GM12878 (cell line): ENCODE measurements at regions not wholly inside any gene's neighbourhood (a gene's known extent, or its start where the extent isn't known, plus 50 kb on each side); places are given as distances from the start of the nearest gene placed in this dataset.

Source experiments
- ATAC-seq: fragments of 200-7000 bp; cut with Tn5 transposase; 3 replicates; pipeline ENCODE4 v1.9.1; 2020; ENCODE audit warnings: mild to moderate bottlenecking, moderate library complexity
- BruUV-seq: library from RNA; stranded (reverse); fragments of 400-500 nt; replicated peaks from 2 replicates; lab custom pipeline; 2021; lab: Mats Ljungman, UMichigan
- CTCF ChIA-PET: fragments of 300-600 bp; sonication (Branson Sonifier 250); formaldehyde crosslinking; extraction: SDS; loops from one replicate; lab custom pipeline; 2021; ENCODE audit warnings: inconsistent platforms; lab: Yijun Ruan, JAX
- POLR2A ChIA-PET: fragments of 350-600 bp; formaldehyde crosslinking; extraction: SDS; loops from one replicate; lab custom pipeline; 2021; ENCODE audit warnings: inconsistent platforms; lab: Charles Lee
- RAD21 ChIA-PET: fragments of 300-600 bp; sonication (Branson Sonifier 250); formaldehyde crosslinking; loops from one replicate; lab custom pipeline; 2023; ENCODE audit warnings: antibody characterized with exemption; ENCODE audit not compliant: unreplicated experiment; lab: Charles Lee
- SMC1A ChIA-PET: fragments of 300-600 bp; sonication (Branson Sonifier 250); formaldehyde crosslinking; loops from one replicate; lab custom pipeline; 2023; ENCODE audit not compliant: unreplicated experiment, uncharacterized antibody; lab: Charles Lee
- DNase-seq: peaks from one replicate; pipeline ENCODE4 v3.0.0-alpha.2; 2011; ENCODE audit warnings: low read depth, low spot score
- FAIRE-seq: peaks from 3 replicates; lab custom pipeline; 2011; peaks lifted over from hg19 to GRCh38; lab: Jason Lieb, UNC
- H2AFZ ChIP-seq: 2 replicates; pipeline ENCODE4 v1.6.0; 2011; ENCODE audit warnings: low read depth, low read length, control low read depth; ENCODE audit not compliant: control insufficient read depth
- H3K27ac ChIP-seq: 2 replicates; pipeline ENCODE4 v1.5.1; 2011; ENCODE audit warnings: control low read depth; ENCODE audit not compliant: control insufficient read depth, insufficient read depth
- H3K27me3 ChIP-seq, 2 experiments: replicated peaks in 1 of 2; 2 replicates each; pipeline versions ENCODE4 v1.6.0 to v1.6.1; 2011; ENCODE audit warnings: low read length in 1 of 2; ENCODE audit not compliant: control insufficient read depth in 2 of 2, insufficient read depth in 2 of 2
- H3K36me3 ChIP-seq, 2 experiments: 2 replicates each; pipeline ENCODE4 v1.5.1; 2011; ENCODE audit warnings: low read length in 1 of 2; ENCODE audit not compliant: control insufficient read depth in 2 of 2, insufficient read depth in 2 of 2
- H3K4me1 ChIP-seq: 2 replicates; pipeline ENCODE4 v1.6.1; 2011; ENCODE audit warnings: mild to moderate bottlenecking, low read length, moderate library complexity, mixed read lengths; ENCODE audit not compliant: control insufficient read depth, insufficient read depth
- H3K4me2 ChIP-seq: 2 replicates; pipeline ENCODE4 v1.6.0; 2011; ENCODE audit warnings: control low read depth; ENCODE audit not compliant: control insufficient read depth, insufficient read depth
- H3K4me3 ChIP-seq: fragments of 200-600 bp; sonication (generic); 2 replicates; pipeline ENCODE4 v1.5.1; 2016
- H3K79me2 ChIP-seq: 2 replicates; pipeline ENCODE4 v1.6.0; 2011; ENCODE audit warnings: low read length; ENCODE audit not compliant: control insufficient read depth, insufficient read depth
- H3K9ac ChIP-seq: 2 replicates; pipeline ENCODE4 v1.8.0; 2011; ENCODE audit warnings: low read length, control low read depth, mixed read lengths; ENCODE audit not compliant: control insufficient read depth, insufficient read depth
- H3K9me3 ChIP-seq: replicated peaks from 3 replicates; pipeline ENCODE4 v1.5.1; 2011; ENCODE audit warnings: mild to moderate bottlenecking, low read length; ENCODE audit not compliant: control insufficient read depth, insufficient read depth
- H4K20me1 ChIP-seq: 2 replicates; pipeline ENCODE4 v1.6.0; 2011; ENCODE audit not compliant: control insufficient read depth, insufficient read depth
- CHD1 ChIP-seq: IDR thresholded peaks from 2 replicates; pipeline ENCODE4 v1.6.1; 2012; ENCODE audit warnings: low read depth, low read length, improper control_type of control experiment
- FOXM1 ChIP-seq: IDR thresholded peaks from 2 replicates; pipeline ENCODE4 v1.6.1; 2012; ENCODE audit warnings: low read depth, mild to moderate bottlenecking, inconsistent platforms, low read length, moderate library complexity
- GATAD2B ChIP-seq: fragments of 450-650 bp; conservative IDR thresholded peaks from 2 replicates; pipeline ENCODE4 v1.6.1; 2017; ENCODE audit warnings: low read depth, mild to moderate bottlenecking, moderate library complexity
- HDAC2 ChIP-seq: fragments of 200-600 bp; sonication (generic); IDR thresholded peaks from 2 replicates; pipeline ENCODE4 v1.6.1; 2017
- MEF2A ChIP-seq: IDR thresholded peaks from 2 replicates; pipeline ENCODE4 v1.6.1; 2011; ENCODE audit warnings: low read depth, mild to moderate bottlenecking, low read length, moderate library complexity; ENCODE audit not compliant: insufficient read depth
- RCOR1 ChIP-seq: conservative IDR thresholded peaks from 2 replicates; pipeline ENCODE4 v1.6.1; 2012; ENCODE audit warnings: low read depth, low read length, improper control_type of control experiment
- SIX5 ChIP-seq: IDR thresholded peaks from 2 replicates; pipeline ENCODE4 v1.6.1; 2011; ENCODE audit warnings: mild to moderate bottlenecking, low read depth, low read length, moderate library complexity; ENCODE audit not compliant: severe bottlenecking
- SMARCA5 ChIP-seq: fragments of 450-650 bp; IDR thresholded peaks from 2 replicates; pipeline ENCODE4 v1.6.1; 2017; ENCODE audit warnings: mild to moderate bottlenecking
- STAT1 ChIP-seq: fragments of 450-650 bp; conservative IDR thresholded peaks from 2 replicates; pipeline ENCODE4 v1.6.1; 2014; ENCODE audit warnings: antibody characterized with exemption, mild to moderate bottlenecking
- TAF1 ChIP-seq: IDR thresholded peaks from 2 replicates; pipeline ENCODE4 v1.6.1; 2011; ENCODE audit warnings: mild to moderate bottlenecking, low read depth, low read length, borderline replicate concordance
- TCF7 ChIP-seq: IDR thresholded peaks from 2 replicates; pipeline ENCODE4 v1.6.1; 2014; ENCODE audit warnings: antibody characterized with exemption, borderline replicate concordance
- ZBED1 ChIP-seq: IDR thresholded peaks from 2 replicates; pipeline ENCODE4 v1.6.1; 2016; ENCODE audit warnings: borderline replicate concordance
- ZSCAN29 ChIP-seq: fragments of 450-650 bp; IDR thresholded peaks from 2 replicates; pipeline ENCODE4 v1.6.1; 2017; ENCODE audit warnings: mild to moderate bottlenecking, moderate library complexity
- WGBS: methylation state at CpG from one replicate; pipeline ENCODE4 v1.1.6; 2016; ENCODE audit warnings: low lambda C conversion rate; ENCODE audit not compliant: insufficient replicate concordance, insufficient coverage; ENCODE audit errors: missing lambda C conversion rate; 5-methylcytosine and 5-hydroxymethylcytosine counted together
- in situ Hi-C: fragments of 300-500 bp; cut with MboI; formaldehyde crosslinking; loops from 9 replicates; pipeline ENCODE4 v1.14.3; 2018; ENCODE audit warnings: mixed read lengths
- intact Hi-C: fragments of 100-400 bp; cut with micrococcal nuclease; formaldehyde crosslinking; loops from one replicate; pipeline ENCODE4 v1.14.2; 2022; ENCODE audit not compliant: unreplicated experiment
- TF ChIP-seq, protein P1 (sequence below): IDR thresholded peaks from 2 replicates; pipeline ENCODE4 v1.6.1; 2012; ENCODE audit warnings: low read depth, low read length, improper control_type of control experiment
- TF ChIP-seq, protein P2 (sequence below): fragments of 450-650 bp; IDR thresholded peaks from 2 replicates; pipeline ENCODE4 v1.6.1; 2017; ENCODE audit warnings: borderline replicate concordance

DNA sequence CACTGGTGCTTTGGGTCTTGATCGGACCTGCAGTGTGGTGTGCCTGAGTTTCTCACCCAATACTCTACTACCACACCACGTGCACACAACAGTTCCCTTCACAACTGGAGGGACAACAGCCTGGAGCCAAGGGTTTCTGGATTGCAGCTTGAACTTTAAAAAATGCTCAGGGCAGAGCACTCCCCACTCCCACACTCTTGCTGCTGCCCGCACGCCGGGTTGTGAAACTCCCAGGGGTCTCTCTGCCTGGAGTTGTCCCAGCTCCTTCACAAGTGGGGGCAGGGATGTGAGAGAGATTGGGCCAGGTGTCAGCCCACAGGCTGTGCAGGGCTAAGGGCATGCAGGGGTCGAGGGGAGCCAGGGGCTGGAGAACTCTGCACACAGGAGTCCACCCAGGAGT, 89.4 kb downstream of the GALR1 start:
- Histone ChIP-seq H3K27ac (no peak overlapping the region), H3K9me3 (no peaks in the 10 kb centered on the region), H4K20me1 (no peaks in the 10 kb centered on the region), H3K79me2 (no peaks in the 10 kb centered on the region), H3K9ac (no peak overlapping the region), H3K4me1 (no peaks in the 10 kb centered on the region), H3K36me3 (no peaks in the 10 kb centered on the region), H3K4me3 (no peak overlapping the region), H2AFZ (no peak overlapping the region)
- ChIA-PET CTCF (no interaction called here), RAD21 (no interaction called here), SMC1A (no interaction called here), POLR2A (interaction anchor here (0.5 kb wide), 1 partner anchor 378 kb away, joined by 3 read pairs; no protein-coding TSS in a partner anchor)
- FAIRE-seq (no peak), DNase-seq (no peak), ATAC-seq (no peak)
- no TSS peak for BruUV-seq
- in situ Hi-C loops (no loop called here), intact Hi-C loops (no loop called here)
- 32% methylated on average over 6 of the region's 6 CpGs for WGBS
- TF ChIP-seq MEF2A (no peak), RCOR1 (no peak), ZBED1 (no peak), FOXM1 (no peak), SIX5 (no peak), SMARCA5 (no peak), HDAC2 (no peak), CHD1 (no peak), GATAD2B (no peak), ZSCAN29 (no peak), TAF1 (no peak), STAT1 (no peak), TCF7 (no peak)
- TF ChIP-seq, protein P1, sequence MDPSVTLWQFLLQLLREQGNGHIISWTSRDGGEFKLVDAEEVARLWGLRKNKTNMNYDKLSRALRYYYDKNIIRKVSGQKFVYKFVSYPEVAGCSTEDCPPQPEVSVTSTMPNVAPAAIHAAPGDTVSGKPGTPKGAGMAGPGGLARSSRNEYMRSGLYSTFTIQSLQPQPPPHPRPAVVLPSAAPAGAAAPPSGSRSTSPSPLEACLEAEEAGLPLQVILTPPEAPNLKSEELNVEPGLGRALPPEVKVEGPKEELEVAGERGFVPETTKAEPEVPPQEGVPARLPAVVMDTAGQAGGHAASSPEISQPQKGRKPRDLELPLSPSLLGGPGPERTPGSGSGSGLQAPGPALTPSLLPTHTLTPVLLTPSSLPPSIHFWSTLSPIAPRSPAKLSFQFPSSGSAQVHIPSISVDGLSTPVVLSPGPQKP, result no peak
- TF ChIP-seq, protein P2, sequence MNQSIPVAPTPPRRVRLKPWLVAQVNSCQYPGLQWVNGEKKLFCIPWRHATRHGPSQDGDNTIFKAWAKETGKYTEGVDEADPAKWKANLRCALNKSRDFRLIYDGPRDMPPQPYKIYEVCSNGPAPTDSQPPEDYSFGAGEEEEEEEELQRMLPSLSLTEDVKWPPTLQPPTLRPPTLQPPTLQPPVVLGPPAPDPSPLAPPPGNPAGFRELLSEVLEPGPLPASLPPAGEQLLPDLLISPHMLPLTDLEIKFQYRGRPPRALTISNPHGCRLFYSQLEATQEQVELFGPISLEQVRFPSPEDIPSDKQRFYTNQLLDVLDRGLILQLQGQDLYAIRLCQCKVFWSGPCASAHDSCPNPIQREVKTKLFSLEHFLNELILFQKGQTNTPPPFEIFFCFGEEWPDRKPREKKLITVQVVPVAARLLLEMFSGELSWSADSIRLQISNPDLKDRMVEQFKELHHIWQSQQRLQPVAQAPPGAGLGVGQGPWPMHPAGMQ, result no peak
- TF ChIP-seq, all 136 proteins: peak for 0
- no peak overlapping the region for H3K4me2 ChIP-seq
- no peaks in the 10 kb centered on the region for H3K27me3 ChIP-seq
